ENCODE measurements at regions not wholly inside any gene's neighbourhood (a gene's known extent, or its start where the extent isn't known, plus 50 kb on each side); places are given as distances from the start of the nearest gene placed in this dataset.

- no peak for TF ChIP-seq BCLAF1 (IDR thresholded peaks at IDR 0.05; ENCODE audit: borderline replicate concordance in 1 of 2, control insufficient read depth in 1 of 2, low read depth in 2 of 2, low read length in 1 of 2)
- TF ChIP-seq ZNF311 (CRISPR knock-in tag; IDR thresholded peaks at IDR 0.05), result no peak
- no peak for TF ChIP-seq GABPA (tag; conservative IDR thresholded peaks at IDR 0.05; ENCODE audit: low read depth)
- no peak for TF ChIP-seq ZNF76 (CRISPR knock-in tag; IDR thresholded peaks at IDR 0.05; ENCODE audit: borderline replicate concordance)
- TF ChIP-seq PURB (CRISPR knock-in tag; IDR thresholded peaks at IDR 0.05; ENCODE audit: low read depth), result no peak
- TF ChIP-seq STAT6 (CRISPR knock-in tag; IDR thresholded peaks at IDR 0.05), result no peak
- TF ChIP-seq CCNT2 (IDR thresholded peaks at IDR 0.05; ENCODE audit: borderline replicate concordance, extremely low read depth, insufficient read length, low read depth, low read length), result no peak
- TF ChIP-seq YY1 (IDR thresholded peaks at IDR 0.05; ENCODE audit: borderline replicate concordance in 1 of 3, control insufficient read depth in 1 of 3, extremely low read depth in 1 of 3, insufficient read depth in 3 of 3, insufficient read length in 1 of 3, insufficient replicate concordance in 2 of 3, low read depth in 1 of 3, low read length in 2 of 3), result no peak
- TF ChIP-seq ZNF217 (CRISPR knock-in tag; IDR thresholded peaks at IDR 0.05), result no peak
Measured at GRCh38 chr3:117914540-117915100, 1120.0 kb downstream of the IGSF11 start (continued).

Data from K562 (cell line).